HFFc6 (cell line): ENCODE measurements at regions not wholly inside any gene's neighbourhood (a gene's known extent, or its start where the extent isn't known, plus 50 kb on each side); places are given as distances from the start of the nearest gene placed in this dataset.
"Not testable (repeated sequence)": the region's sequence is repeated elsewhere in the genome, so short reads cannot be mapped to it uniquely, and the experiment has no call there.

ENCODE experiments used
- DNase-seq: peaks from one replicate; pipeline ENCODE4 v3.0.0-alpha.2; 2018
- H3K27ac Mint-ChIP-seq: 2 replicates; pipeline ENCODE4 v1.8.0; 2020; ENCODE audit warnings: mild to moderate bottlenecking, mixed read lengths
- H3K27me3 Mint-ChIP-seq: 2 replicates; pipeline ENCODE4 v1.8.0; 2021; ENCODE audit warnings: mild to moderate bottlenecking, moderate library complexity, mixed read lengths; ENCODE audit not compliant: insufficient read depth
- H3K36me3 Mint-ChIP-seq: 2 replicates; pipeline ENCODE4 v1.8.0; 2021; ENCODE audit warnings: low read depth, mixed read lengths
- H3K4me1 Mint-ChIP-seq: 2 replicates; pipeline ENCODE4 v1.8.0; 2020; ENCODE audit warnings: low read depth, mixed read lengths
- H3K4me3 Mint-ChIP-seq: 2 replicates; pipeline ENCODE4 v1.8.0; 2020; ENCODE audit warnings: mild to moderate bottlenecking, moderate library complexity, mixed read lengths
- H3K9me3 Mint-ChIP-seq: 2 replicates; pipeline ENCODE4 v1.8.0; 2020; ENCODE audit warnings: mild to moderate bottlenecking, mixed read lengths
- CTCF ChIP-seq: fragments of 200-600 bp; sonication (generic); IDR thresholded peaks from 2 replicates; pipeline ENCODE4 v1.5.0; 2021; ENCODE audit warnings: antibody characterized with exemption, mild to moderate bottlenecking

GRCh38 chr14:44741431-44741830 lies 220.3 kb downstream of the KLHL28 start:
- no peak for DNase-seq
- Mint-ChIP-seq H3K36me3 (no peaks in the 10 kb centered on the region), H3K9me3 (peaks cover 43% of the 10 kb centered on the region), H3K4me3 (no peak overlapping the region), H3K27ac (no peak overlapping the region), H3K4me1 (no peaks in the 10 kb centered on the region), H3K27me3 (no peaks in the 10 kb centered on the region)
- TF ChIP-seq CTCF: no peak

GRCh38 chr14:44736326-44736725 lies 225.4 kb downstream of the KLHL28 start:
- no peak for TF ChIP-seq CTCF
- no peaks in the 10 kb centered on the region for H3K36me3 Mint-ChIP-seq
- no peak overlapping the region for H3K27ac Mint-ChIP-seq
- H3K27me3 Mint-ChIP-seq: no peaks in the 10 kb centered on the region
- no peak for DNase-seq
- H3K4me1 Mint-ChIP-seq: no peaks in the 10 kb centered on the region
- H3K9me3 Mint-ChIP-seq: peaks cover 41% of the 10 kb centered on the region
- no peak overlapping the region for H3K4me3 Mint-ChIP-seq

- no peak for DNase-seq
- no peaks in the 10 kb centered on the region for H3K36me3 Mint-ChIP-seq
- peaks cover 40% of the 10 kb centered on the region for H3K9me3 Mint-ChIP-seq
- H3K4me1 Mint-ChIP-seq: no peaks in the 10 kb centered on the region
- no peak overlapping the region for H3K27ac Mint-ChIP-seq
- no peaks in the 10 kb centered on the region for H3K27me3 Mint-ChIP-seq
- no peak for TF ChIP-seq CTCF
- H3K4me3 Mint-ChIP-seq: no peak overlapping the region
Measured at GRCh38 chr14:44732144-44732543, 225.1 kb upstream of the FSCB start.

DNA sequence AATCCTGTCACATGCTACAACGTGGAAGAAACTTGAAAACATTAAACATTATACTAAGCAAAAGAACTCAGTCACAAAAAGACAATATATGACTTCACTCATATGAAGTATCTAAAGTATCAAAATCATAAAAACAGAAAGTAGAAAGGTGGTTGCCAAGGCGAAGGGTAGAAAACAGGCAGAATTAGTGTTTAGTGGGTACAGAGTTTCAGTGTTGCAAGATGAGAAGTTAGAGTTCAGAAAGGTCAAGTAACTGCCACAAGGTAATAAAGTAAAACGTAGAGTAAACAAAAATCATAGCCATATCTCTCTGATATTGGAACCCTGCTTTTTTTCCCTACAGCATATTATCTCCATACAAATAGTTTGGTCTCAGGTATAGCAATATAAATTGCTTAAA lies 223.8 kb upstream of the FSCB start:
- H3K36me3 Mint-ChIP-seq: no peaks in the 10 kb centered on the region
- no peak for TF ChIP-seq CTCF
- no peaks in the 10 kb centered on the region for H3K27me3 Mint-ChIP-seq
- no peak overlapping the region for H3K4me3 Mint-ChIP-seq
- peaks cover 43% of the 10 kb centered on the region for H3K9me3 Mint-ChIP-seq
- H3K4me1 Mint-ChIP-seq: no peaks in the 10 kb centered on the region
- DNase-seq: no peak
- no peak overlapping the region for H3K27ac Mint-ChIP-seq

DNA sequence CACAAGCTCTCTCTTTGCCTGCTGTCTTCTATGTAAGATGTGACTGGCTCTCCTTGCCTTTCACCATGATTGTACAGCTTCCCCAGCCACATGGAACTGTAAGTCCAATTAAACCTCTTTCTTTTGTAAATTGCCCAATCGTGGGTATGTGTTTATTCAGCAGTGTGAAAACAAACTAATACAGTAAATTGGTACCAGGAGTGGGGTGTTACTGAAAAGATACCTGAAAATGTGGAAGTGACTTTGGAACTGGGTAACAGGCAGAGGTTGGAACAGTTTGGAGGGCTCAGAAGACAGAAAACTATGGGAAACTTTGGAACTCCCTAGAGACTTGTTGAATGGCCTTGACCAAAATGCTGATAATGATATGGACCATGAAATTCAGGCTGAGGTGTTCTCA lies 214.3 kb upstream of the FSCB start:
- peaks cover 67% of the 10 kb centered on the region for H3K9me3 Mint-ChIP-seq
- not testable (repeated sequence) for DNase-seq, H3K27ac Mint-ChIP-seq, H3K4me3 Mint-ChIP-seq, H3K36me3 Mint-ChIP-seq, H3K4me1 Mint-ChIP-seq, H3K27me3 Mint-ChIP-seq

DNA sequence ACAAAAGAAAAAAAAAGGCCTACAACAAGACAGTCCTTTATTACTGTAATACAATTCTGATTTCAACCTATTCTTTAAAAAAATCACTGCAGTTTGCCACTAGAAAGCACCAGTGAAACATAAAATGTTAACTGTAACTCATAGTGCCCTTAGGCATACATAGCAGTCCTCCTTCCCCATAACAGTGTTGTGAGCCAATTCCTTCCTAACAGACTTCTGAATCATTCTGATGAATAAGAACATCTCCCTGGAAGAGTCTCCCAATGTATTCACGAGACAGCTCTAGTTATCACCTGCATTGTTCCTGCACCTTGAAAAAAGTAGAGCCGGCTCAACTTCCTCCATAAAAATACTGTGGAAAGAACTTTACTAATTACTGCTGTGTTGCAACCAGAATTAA lies 213.6 kb upstream of the FSCB start:
- H3K36me3 Mint-ChIP-seq: peaks cover 8% of the 10 kb centered on the region; the same call in 1 of the 2 replicates
- TF ChIP-seq CTCF: no peak

More for the DNA sequence above, 213.6 kb upstream of the FSCB start:
- H3K27ac Mint-ChIP-seq: no peak overlapping the region
- DNase-seq: no peak
- no peaks in the 10 kb centered on the region for H3K4me1 Mint-ChIP-seq
- H3K4me3 Mint-ChIP-seq: no peak overlapping the region
- H3K27me3 Mint-ChIP-seq: no peaks in the 10 kb centered on the region
- H3K9me3 Mint-ChIP-seq: peaks cover 70% of the 10 kb centered on the region
